Memory B cell (primary cell): ENCODE measurements at regions not wholly inside any gene's neighbourhood (a gene's known extent, or its start where the extent isn't known, plus 50 kb on each side); places are given as distances from the start of the nearest gene placed in this dataset.

Experiments used
- ATAC-seq: fragments of 150-1000 bp; cut with Tn5 transposase; 2 replicates; pipeline ENCODE4 v1.10.0; 2021; ENCODE audit warnings: low read depth, mild to moderate bottlenecking, moderate library complexity
- DNase-seq, 2 donors: peaks; one replicate each; pipeline ENCODE4 v3.0.0; 2022; ENCODE audit warnings: low spot score in 2 of 2
- H3K27ac Mint-ChIP-seq: one replicate; pipeline ENCODE4 v1.8.0; 2022; ENCODE audit warnings: mild to moderate bottlenecking, moderate library complexity, mixed read lengths
- H3K27me3 Mint-ChIP-seq: one replicate; pipeline ENCODE4 v1.8.0; 2022; ENCODE audit warnings: mixed read lengths
- H3K36me3 Mint-ChIP-seq: one replicate; pipeline ENCODE4 v1.8.0; 2022; ENCODE audit warnings: mild to moderate bottlenecking, mixed read lengths
- H3K4me1 Mint-ChIP-seq: one replicate; pipeline ENCODE4 v1.8.0; 2022; ENCODE audit warnings: mixed read lengths
- H3K4me3 Mint-ChIP-seq: one replicate; pipeline ENCODE4 v1.8.0; 2022; ENCODE audit warnings: mild to moderate bottlenecking, moderate library complexity, mixed read lengths
- H3K9me3 Mint-ChIP-seq: one replicate; pipeline ENCODE4 v1.8.0; 2022; ENCODE audit warnings: mixed read lengths

DNA sequence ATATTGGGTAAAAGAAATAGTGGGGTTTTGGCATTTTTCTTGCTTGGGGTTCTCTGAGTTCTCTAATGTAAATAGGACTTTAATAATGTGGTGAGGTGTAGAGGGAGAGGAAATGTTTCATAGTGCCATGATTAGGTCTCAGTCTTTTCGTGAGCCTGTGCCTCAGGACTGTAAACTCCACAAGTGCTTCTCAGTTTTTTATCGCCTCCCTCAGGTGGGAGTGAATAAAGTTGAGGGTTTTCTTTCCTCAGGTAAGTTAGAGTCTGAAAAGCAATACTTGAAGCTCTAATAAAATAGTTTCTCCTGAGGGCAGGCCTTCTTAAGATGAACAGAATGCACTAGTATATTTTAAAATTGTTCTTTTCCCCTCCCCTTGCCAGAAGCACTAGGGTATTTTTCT, 243.1 kb upstream of the SETBP1 start:
- no peaks in the 10 kb centered on the region for H3K4me1 Mint-ChIP-seq
- H3K27me3 Mint-ChIP-seq: peaks cover 2% of the 10 kb centered on the region
- no peaks in the 10 kb centered on the region for H3K9me3 Mint-ChIP-seq
- no peak for ATAC-seq
- DNase-seq: no peak
- H3K4me3 Mint-ChIP-seq: no peak overlapping the region
- H3K27ac Mint-ChIP-seq: no peak overlapping the region
- peaks cover 1% of the 10 kb centered on the region for H3K36me3 Mint-ChIP-seq

- H3K4me1 Mint-ChIP-seq: no peaks in the 10 kb centered on the region
- DNase-seq (no peak), ATAC-seq (no peak)
- H3K27me3 Mint-ChIP-seq: no peaks in the 10 kb centered on the region
- H3K36me3 Mint-ChIP-seq: no peaks in the 10 kb centered on the region
- H3K9me3 Mint-ChIP-seq: no peaks in the 10 kb centered on the region
- H3K4me3 Mint-ChIP-seq: no peak overlapping the region
- no peak overlapping the region for H3K27ac Mint-ChIP-seq
These were observed 230.5 kb upstream of the SETBP1 start for GRCh38 chr18:44450226-44450625.

- no peak overlapping the region for H3K4me3 Mint-ChIP-seq
- no peaks in the 10 kb centered on the region for H3K36me3 Mint-ChIP-seq
- DNase-seq (no peak), ATAC-seq (no peak)
- no peaks in the 10 kb centered on the region for H3K4me1 Mint-ChIP-seq
- H3K9me3 Mint-ChIP-seq: no peaks in the 10 kb centered on the region
- no peak overlapping the region for H3K27ac Mint-ChIP-seq
- H3K27me3 Mint-ChIP-seq: no peaks in the 10 kb centered on the region
These were observed 228.3 kb upstream of the SETBP1 start for GRCh38 chr18:44452346-44452745.

GRCh38 chr18:44453505-44453904, 227.2 kb upstream of the SETBP1 start:
- Mint-ChIP-seq H3K9me3 (no peaks in the 10 kb centered on the region), H3K27me3 (no peaks in the 10 kb centered on the region), H3K4me1 (no peaks in the 10 kb centered on the region), H3K36me3 (no peaks in the 10 kb centered on the region), H3K27ac (no peak overlapping the region), H3K4me3 (no peak overlapping the region)
- DNase-seq (no peak), ATAC-seq (no peak)

GRCh38 chr18:44458777-44459176, 221.9 kb upstream of the SETBP1 start:
- no peaks in the 10 kb centered on the region for H3K36me3 Mint-ChIP-seq
- DNase-seq (no peak), ATAC-seq (no peak)
- H3K27me3 Mint-ChIP-seq: no peaks in the 10 kb centered on the region
- no peak overlapping the region for H3K27ac Mint-ChIP-seq
- no peak overlapping the region for H3K4me3 Mint-ChIP-seq
- H3K4me1 Mint-ChIP-seq: no peaks in the 10 kb centered on the region
- no peaks in the 10 kb centered on the region for H3K9me3 Mint-ChIP-seq

GRCh38 chr18:44464398-44465180, 216.1 kb upstream of the SETBP1 start:
- Mint-ChIP-seq H3K27ac (no peak overlapping the region), H3K36me3 (no peaks in the 10 kb centered on the region), H3K4me3 (no peak overlapping the region), H3K9me3 (no peaks in the 10 kb centered on the region), H3K4me1 (peaks cover 7% of the 10 kb centered on the region), H3K27me3 (no peaks in the 10 kb centered on the region)
- ATAC-seq: no peak
- no peak for DNase-seq

DNA sequence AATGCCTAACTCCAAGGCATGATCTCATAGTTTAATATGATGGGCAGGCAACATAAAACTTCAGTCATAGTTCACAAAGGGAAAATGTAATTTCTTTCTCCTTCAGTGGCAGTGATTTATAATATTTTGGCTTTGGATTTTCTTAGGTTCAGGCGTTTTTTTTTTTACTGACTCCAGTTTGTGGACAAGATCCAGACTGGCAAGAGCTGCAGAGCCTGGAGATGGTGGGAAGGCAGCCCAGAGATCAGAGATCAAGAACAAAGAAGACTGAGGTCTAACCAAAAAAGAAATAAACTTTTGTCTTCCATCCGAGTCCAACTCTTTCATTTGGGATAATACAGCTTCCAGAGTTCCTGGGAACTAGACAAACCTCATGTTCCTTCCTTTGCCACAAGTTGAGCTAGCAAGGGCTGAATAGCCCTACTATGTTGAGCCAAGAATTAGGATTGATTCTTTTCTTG, 215.3 kb upstream of the SETBP1 start:
- Mint-ChIP-seq H3K4me1 (peaks cover 7% of the 10 kb centered on the region), H3K27ac (no peak overlapping the region), H3K4me3 (no peak overlapping the region), H3K9me3 (no peaks in the 10 kb centered on the region), H3K27me3 (no peaks in the 10 kb centered on the region), H3K36me3 (no peaks in the 10 kb centered on the region)
- ATAC-seq (no peak), DNase-seq (no peak)

DNA sequence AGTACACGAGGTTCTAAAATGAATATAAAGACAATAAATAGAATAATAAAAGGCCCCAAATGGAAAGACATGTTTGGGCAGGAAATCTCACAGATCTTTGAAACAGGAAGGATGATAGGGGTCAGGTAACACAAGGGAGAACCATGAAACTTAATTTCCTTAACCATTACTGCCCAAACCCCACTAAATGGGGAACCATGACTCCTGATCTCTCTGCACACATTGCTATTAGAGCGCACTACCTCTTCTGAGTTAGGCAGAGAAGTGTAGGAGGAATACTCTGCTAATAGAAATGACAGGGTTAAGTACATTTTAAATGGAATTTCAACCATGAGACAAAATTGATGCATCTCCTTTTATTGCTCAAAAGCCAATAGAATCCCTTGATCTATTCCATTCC, 213.7 kb upstream of the SETBP1 start:
- Mint-ChIP-seq H3K27ac (no peak overlapping the region), H3K27me3 (no peaks in the 10 kb centered on the region), H3K4me3 (no peak overlapping the region), H3K9me3 (no peaks in the 10 kb centered on the region), H3K4me1 (peaks cover 7% of the 10 kb centered on the region), H3K36me3 (no peaks in the 10 kb centered on the region)
- ATAC-seq (no peak), DNase-seq (no peak)

- Mint-ChIP-seq H3K4me1 (peaks cover 7% of the 10 kb centered on the region), H3K27ac (no peak overlapping the region), H3K4me3 (no peak overlapping the region), H3K9me3 (no peaks in the 10 kb centered on the region), H3K27me3 (no peaks in the 10 kb centered on the region), H3K36me3 (no peaks in the 10 kb centered on the region)
- ATAC-seq (no peak), DNase-seq (no peak)
These were observed 213.0 kb upstream of the SETBP1 start for GRCh38 chr18:44467718-44468117.

DNA sequence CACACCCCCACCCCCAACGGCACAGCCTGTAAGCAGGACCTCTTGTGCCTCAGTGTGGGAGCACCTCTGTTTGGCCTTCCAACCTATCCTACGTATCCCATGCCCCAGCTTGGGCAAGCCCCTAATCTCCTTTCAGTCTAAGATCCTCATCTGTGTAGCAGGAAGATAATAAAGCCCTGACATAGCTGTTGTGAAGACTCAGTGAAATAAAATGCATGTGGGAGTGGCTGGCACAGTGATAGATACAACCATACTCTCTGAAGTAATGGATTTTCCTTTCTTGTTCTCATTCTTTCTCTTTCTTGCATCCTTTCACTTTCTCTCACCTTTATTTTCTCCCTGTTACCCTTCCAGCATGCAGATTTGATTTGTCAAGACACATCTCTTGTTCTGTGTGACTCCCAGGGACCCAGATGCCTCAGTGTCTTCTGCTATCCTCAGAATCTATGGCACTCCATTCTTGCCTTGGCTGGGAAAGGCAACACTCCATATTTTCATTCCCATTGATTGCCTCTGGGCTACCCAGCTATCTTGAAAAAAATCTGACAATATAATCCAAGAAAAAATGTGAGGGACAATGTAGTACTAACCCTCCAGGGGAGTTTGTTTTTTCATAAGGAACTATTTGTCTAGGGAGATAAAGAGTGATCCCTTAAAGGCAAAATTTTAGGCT, 207.2 kb upstream of the SETBP1 start:
- Mint-ChIP-seq H3K36me3 (peaks cover 5% of the 10 kb centered on the region), H3K4me3 (no peak overlapping the region), H3K27ac (no peak overlapping the region), H3K4me1 (peaks cover 2% of the 10 kb centered on the region), H3K27me3 (peaks cover 3% of the 10 kb centered on the region), H3K9me3 (peaks cover 6% of the 10 kb centered on the region)
- ATAC-seq (no peak), DNase-seq (no peak)

DNA sequence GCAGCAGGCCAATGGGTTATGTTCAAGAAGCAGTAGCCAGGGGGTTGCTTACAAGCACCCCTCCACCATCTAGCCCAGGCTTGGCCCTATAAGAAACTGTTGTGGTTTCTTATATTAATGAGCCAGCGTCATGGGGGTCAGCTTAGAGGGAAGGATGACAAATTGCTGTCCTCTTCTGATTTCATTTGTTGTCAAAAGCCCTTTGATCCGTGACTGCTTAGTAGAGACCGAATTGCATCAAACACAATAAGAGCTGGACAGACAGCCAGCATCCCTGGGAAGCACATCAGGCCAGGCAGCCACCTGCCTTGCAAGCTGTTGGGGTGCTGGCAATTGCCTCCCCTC, 206.6 kb upstream of the SETBP1 start:
- H3K9me3 Mint-ChIP-seq: peaks cover 10% of the 10 kb centered on the region
- no peak for ATAC-seq
- peaks cover 5% of the 10 kb centered on the region for H3K36me3 Mint-ChIP-seq
- no peak for DNase-seq
- no peak overlapping the region for H3K27ac Mint-ChIP-seq
- peaks cover 2% of the 10 kb centered on the region for H3K4me1 Mint-ChIP-seq
- H3K4me3 Mint-ChIP-seq: no peak overlapping the region
- H3K27me3 Mint-ChIP-seq: peaks cover 3% of the 10 kb centered on the region

DNA sequence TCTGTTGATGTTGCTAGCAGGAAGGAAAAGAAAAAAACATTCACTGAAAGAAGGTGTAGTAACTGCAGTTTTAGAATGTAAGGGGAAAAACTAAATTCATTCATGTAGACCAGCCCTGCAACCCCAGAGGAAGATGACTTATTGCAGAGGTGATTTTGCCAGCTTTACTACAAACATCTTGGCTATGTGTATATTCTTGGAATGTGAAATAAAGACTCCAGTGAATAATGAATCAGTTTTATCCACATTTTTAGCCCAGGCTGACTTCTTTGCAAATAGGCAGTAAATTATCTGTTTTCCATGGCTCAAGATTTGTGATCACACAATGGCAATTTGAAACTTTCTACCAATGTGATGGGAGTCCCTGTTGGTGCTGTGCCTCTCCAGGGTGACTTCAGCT, 206.1 kb upstream of the SETBP1 start:
- H3K9me3 Mint-ChIP-seq: peaks cover 11% of the 10 kb centered on the region
- H3K36me3 Mint-ChIP-seq: peaks cover 5% of the 10 kb centered on the region
- H3K27ac Mint-ChIP-seq: no peak overlapping the region
- DNase-seq (no peak), ATAC-seq (no peak)
- H3K4me3 Mint-ChIP-seq: no peak overlapping the region
- peaks cover 3% of the 10 kb centered on the region for H3K27me3 Mint-ChIP-seq
- H3K4me1 Mint-ChIP-seq: peaks cover 2% of the 10 kb centered on the region

DNA sequence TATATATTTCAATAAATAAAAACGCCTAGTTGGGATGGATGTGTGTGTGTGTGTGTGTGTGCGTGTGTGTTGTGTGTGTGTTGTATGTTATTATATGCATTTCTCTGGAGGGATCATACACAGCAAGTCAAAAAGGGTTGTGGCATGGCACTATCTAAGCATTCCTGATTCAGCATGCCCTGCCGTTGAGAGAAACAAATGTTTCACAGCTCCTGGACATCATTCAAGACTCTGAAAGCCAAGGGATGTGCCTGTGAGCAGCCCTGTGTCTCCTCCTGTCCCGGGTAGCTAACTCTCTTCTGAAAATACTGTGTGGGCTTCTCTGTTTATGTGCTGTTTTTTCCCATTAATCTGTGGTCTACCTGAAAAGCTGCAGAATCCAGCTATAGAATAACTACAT, 197.9 kb upstream of the SETBP1 start:
- Mint-ChIP-seq H3K4me3 (no peak overlapping the region), H3K27me3 (no peaks in the 10 kb centered on the region), H3K27ac (no peak overlapping the region), H3K36me3 (peaks cover 12% of the 10 kb centered on the region), H3K4me1 (no peaks in the 10 kb centered on the region), H3K9me3 (peaks cover 18% of the 10 kb centered on the region)
- no peak for ATAC-seq
- no peak for DNase-seq

DNA sequence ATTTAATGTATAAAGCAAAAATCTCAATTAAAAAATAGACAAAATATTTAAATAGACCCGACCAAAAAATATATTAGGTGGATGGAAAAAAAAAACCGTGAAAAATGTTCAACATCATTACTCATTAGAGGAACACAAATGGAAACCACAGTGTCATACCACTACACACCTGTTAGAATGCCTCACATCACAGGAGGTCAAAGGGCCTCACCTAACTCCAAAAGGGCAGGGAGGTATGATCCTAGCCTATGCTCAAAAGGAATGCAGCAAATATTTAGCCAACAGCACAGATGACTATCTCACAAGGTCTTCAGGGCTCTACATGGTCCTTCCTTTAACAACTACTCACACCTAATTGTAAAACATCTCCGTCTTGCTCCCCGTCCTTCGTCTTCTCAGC, 185.5 kb upstream of the SETBP1 start:
- peaks cover 6% of the 10 kb centered on the region for H3K4me1 Mint-ChIP-seq
- no peak for ATAC-seq
- DNase-seq: no peak
- H3K27me3 Mint-ChIP-seq: no peaks in the 10 kb centered on the region
- peaks cover 4% of the 10 kb centered on the region for H3K9me3 Mint-ChIP-seq
- H3K27ac Mint-ChIP-seq: no peak overlapping the region
- no peak overlapping the region for H3K4me3 Mint-ChIP-seq
- H3K36me3 Mint-ChIP-seq: peaks cover 2% of the 10 kb centered on the region

- DNase-seq (no peak), ATAC-seq (no peak)
- peaks cover 4% of the 10 kb centered on the region for H3K9me3 Mint-ChIP-seq
- no peak overlapping the region for H3K27ac Mint-ChIP-seq
- no peak overlapping the region for H3K4me3 Mint-ChIP-seq
- H3K27me3 Mint-ChIP-seq: no peaks in the 10 kb centered on the region
- H3K4me1 Mint-ChIP-seq: peaks cover 13% of the 10 kb centered on the region
- H3K36me3 Mint-ChIP-seq: peaks cover 2% of the 10 kb centered on the region
These were observed 183.4 kb upstream of the SETBP1 start for GRCh38 chr18:44497311-44497710.
